Neural cell (in vitro differentiated cells): ENCODE measurements at regions not wholly inside any gene's neighbourhood (a gene's known extent, or its start where the extent isn't known, plus 50 kb on each side); places are given as distances from the start of the nearest gene placed in this dataset.

Experiments used
- H2AFZ ChIP-seq: fragments of 200-600, 300-800 bp; sonication (generic), shearing (Covaris generic); 2 replicates; pipeline ENCODE4 v1.6.0; 2014; ENCODE audit warnings: low read depth, mild to moderate bottlenecking, antibody characterized with exemption, low read length, moderate library complexity
- H3F3A ChIP-seq: fragments of 200-600 bp; shearing (Covaris generic); 2 replicates; pipeline ENCODE4 v1.6.1; 2016; ENCODE audit warnings: mild to moderate bottlenecking, moderate library complexity, mixed read lengths, antibody characterized with exemption, low read length; ENCODE audit not compliant: insufficient read depth, poor library complexity, severe bottlenecking
- H3K27ac ChIP-seq: fragments of 200-600, 300-800 bp; sonication (generic), shearing (Covaris generic); 2 replicates; pipeline ENCODE4 v1.5.1; 2014; ENCODE audit warnings: mild to moderate bottlenecking, low read length, moderate library complexity
- H3K27me3 ChIP-seq: fragments of 300-800, 200-600 bp; sonication (generic), shearing (Covaris generic); 2 replicates; pipeline ENCODE4 v1.6.0; 2014; ENCODE audit warnings: mild to moderate bottlenecking, low read depth, low read length, moderate library complexity; ENCODE audit not compliant: insufficient read depth
- H3K36me3 ChIP-seq: fragments of 300-800, 200-600 bp; sonication (generic), shearing (Covaris generic); 2 replicates; pipeline ENCODE4 v1.5.1; 2014; ENCODE audit warnings: mild to moderate bottlenecking, antibody characterized with exemption, low read length, moderate library complexity; ENCODE audit not compliant: insufficient read depth
- H3K4me2 ChIP-seq: fragments of 300-800, 200-600 bp; sonication (generic), shearing (Covaris generic); 2 replicates; pipeline ENCODE4 v1.6.0; 2014; ENCODE audit warnings: mild to moderate bottlenecking, low read length
- H3K4me3 ChIP-seq: fragments of 300-800, 200-600 bp; sonication (generic), shearing (Covaris generic); 2 replicates; pipeline ENCODE4 v1.5.1; 2014; ENCODE audit warnings: mild to moderate bottlenecking, low read length, moderate library complexity
- H3K79me2 ChIP-seq: fragments of 200-600 bp; shearing (Covaris generic); replicated peaks from 2 replicates; pipeline ENCODE4 v1.6.0; 2014; ENCODE audit warnings: mild to moderate bottlenecking, low read length, moderate library complexity; ENCODE audit not compliant: insufficient read depth
- H3K9ac ChIP-seq: fragments of 300-800, 200-600 bp; sonication (generic), shearing (Covaris generic); 2 replicates; pipeline ENCODE4 v1.6.1; 2016; ENCODE audit warnings: mild to moderate bottlenecking, low read length, mixed read lengths
- H3K9me2 ChIP-seq: fragments of 200-600 bp; shearing (Covaris generic); 2 replicates; pipeline ENCODE4 v1.6.1; 2016; ENCODE audit warnings: mild to moderate bottlenecking, low read length, mixed read lengths; ENCODE audit not compliant: insufficient read depth
- H3K9me3 ChIP-seq: fragments of 200-600, 300-800 bp; sonication (generic), shearing (Covaris generic); 2 replicates; pipeline ENCODE4 v1.6.1; 2016; ENCODE audit warnings: mild to moderate bottlenecking, mixed run types, low read length, moderate library complexity, mixed read lengths
- H4K20me1 ChIP-seq: fragments of 200-600 bp; shearing (Covaris generic); 2 replicates; pipeline ENCODE4 v1.6.1; 2016; ENCODE audit warnings: mild to moderate bottlenecking, mixed run types; ENCODE audit not compliant: insufficient read depth
- EP300 ChIP-seq: fragments of 450-650 bp; conservative IDR thresholded peaks from 2 replicates; pipeline ENCODE4 v1.6.1; 2014; ENCODE audit warnings: antibody characterized with exemption, mild to moderate bottlenecking, moderate library complexity; ENCODE audit not compliant: poor library complexity, severe bottlenecking
- EZH2 ChIP-seq: fragments of 200-600, 300-800 bp; shearing (Covaris generic), sonication (generic); IDR thresholded peaks from 2 replicates; pipeline ENCODE4 v1.6.1; 2014; ENCODE audit warnings: antibody characterized with exemption, low read length, borderline replicate concordance, mild to moderate bottlenecking; ENCODE audit not compliant: insufficient read depth, poor library complexity, severe bottlenecking
- MXI1 ChIP-seq: fragments of 450-650 bp; conservative IDR thresholded peaks from 2 replicates; pipeline ENCODE4 v1.6.1; 2014; ENCODE audit warnings: antibody characterized with exemption, mild to moderate bottlenecking; ENCODE audit not compliant: poor library complexity, severe bottlenecking
- POLR2AphosphoS5 ChIP-seq: IDR thresholded peaks from 2 replicates; pipeline ENCODE4 v1.6.1; 2012
- RAD21 ChIP-seq: fragments of 450-650 bp; conservative IDR thresholded peaks from 2 replicates; pipeline ENCODE4 v1.6.1; 2014; ENCODE audit warnings: antibody characterized with exemption, mild to moderate bottlenecking, moderate library complexity
- REST ChIP-seq: IDR thresholded peaks from 2 replicates; pipeline ENCODE4 v1.6.1; 2012; ENCODE audit warnings: borderline replicate concordance
- SMC3 ChIP-seq: fragments of 450-650 bp; conservative IDR thresholded peaks from 2 replicates; pipeline ENCODE4 v1.6.1; 2014; ENCODE audit warnings: antibody characterized with exemption, mild to moderate bottlenecking, moderate library complexity; ENCODE audit not compliant: poor library complexity
- TAF1 ChIP-seq: IDR thresholded peaks from 2 replicates; pipeline ENCODE4 v1.6.1; 2012; ENCODE audit warnings: low read depth
- TF ChIP-seq, protein P1 (sequence below): fragments of 450-650 bp; IDR thresholded peaks from 2 replicates; pipeline ENCODE4 v1.5.1; 2014; ENCODE audit warnings: antibody characterized with exemption, mild to moderate bottlenecking, moderate library complexity; ENCODE audit not compliant: poor library complexity, severe bottlenecking

DNA sequence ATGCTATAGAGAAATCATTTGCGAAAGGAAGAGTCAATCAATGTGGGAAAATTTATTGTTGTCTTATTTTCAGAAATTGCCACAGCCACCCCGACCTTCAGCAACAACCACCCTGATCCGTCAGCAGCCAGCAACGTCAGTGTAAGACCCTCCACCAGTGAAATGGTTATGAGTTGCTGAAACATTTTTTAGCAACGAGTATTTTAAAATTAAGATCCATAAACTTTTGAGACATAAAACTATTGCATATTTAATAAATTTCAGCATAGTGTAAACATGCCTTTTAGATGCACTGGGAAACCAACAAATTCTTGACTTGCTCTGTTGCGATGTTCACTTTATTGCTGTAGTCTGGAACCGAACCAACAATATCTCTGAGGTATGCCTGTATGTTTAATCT lies 887.9 kb downstream of the DCDC2C start:
- Histone ChIP-seq H3K27ac (no peak overlapping the region), H2AFZ (no peak overlapping the region), H3K36me3 (no peaks in the 10 kb centered on the region), H4K20me1 (no peaks in the 10 kb centered on the region), H3K9me2 (no peaks in the 10 kb centered on the region), H3K4me3 (no peak overlapping the region), H3K79me2 (no peaks in the 10 kb centered on the region), H3K27me3 (no peaks in the 10 kb centered on the region), H3K9me3 (no peaks in the 10 kb centered on the region), H3F3A (no peaks in the 10 kb centered on the region), H3K4me2 (no peak overlapping the region), H3K9ac (no peak overlapping the region)
- TF ChIP-seq, protein P1, sequence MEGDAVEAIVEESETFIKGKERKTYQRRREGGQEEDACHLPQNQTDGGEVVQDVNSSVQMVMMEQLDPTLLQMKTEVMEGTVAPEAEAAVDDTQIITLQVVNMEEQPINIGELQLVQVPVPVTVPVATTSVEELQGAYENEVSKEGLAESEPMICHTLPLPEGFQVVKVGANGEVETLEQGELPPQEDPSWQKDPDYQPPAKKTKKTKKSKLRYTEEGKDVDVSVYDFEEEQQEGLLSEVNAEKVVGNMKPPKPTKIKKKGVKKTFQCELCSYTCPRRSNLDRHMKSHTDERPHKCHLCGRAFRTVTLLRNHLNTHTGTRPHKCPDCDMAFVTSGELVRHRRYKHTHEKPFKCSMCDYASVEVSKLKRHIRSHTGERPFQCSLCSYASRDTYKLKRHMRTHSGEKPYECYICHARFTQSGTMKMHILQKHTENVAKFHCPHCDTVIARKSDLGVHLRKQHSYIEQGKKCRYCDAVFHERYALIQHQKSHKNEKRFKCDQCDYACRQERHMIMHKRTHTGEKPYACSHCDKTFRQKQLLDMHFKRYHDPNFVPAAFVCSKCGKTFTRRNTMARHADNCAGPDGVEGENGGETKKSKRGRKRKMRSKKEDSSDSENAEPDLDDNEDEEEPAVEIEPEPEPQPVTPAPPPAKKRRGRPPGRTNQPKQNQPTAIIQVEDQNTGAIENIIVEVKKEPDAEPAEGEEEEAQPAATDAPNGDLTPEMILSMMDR = no peak
- no peak for TF ChIP-seq SMC3

GRCh38 chr2:4597400-4597799 lies 894.0 kb downstream of the DCDC2C start:
- no peak overlapping the region for H3K4me2 ChIP-seq
- no peaks in the 10 kb centered on the region for H3F3A ChIP-seq
- H3K9me2 ChIP-seq = no peaks in the 10 kb centered on the region
- no peaks in the 10 kb centered on the region for H3K79me2 ChIP-seq
- no peaks in the 10 kb centered on the region for H3K36me3 ChIP-seq
- H3K27me3 ChIP-seq = no peaks in the 10 kb centered on the region
- H3K9me3 ChIP-seq = no peaks in the 10 kb centered on the region
- no peak overlapping the region for H3K9ac ChIP-seq
- H2AFZ ChIP-seq = no peak overlapping the region
- TF ChIP-seq RAD21 = no peak
- TF ChIP-seq POLR2AphosphoS5 = no peak
- no peak for TF ChIP-seq MXI1
- no peak for TF ChIP-seq EZH2
- no peak for TF ChIP-seq REST
- TF ChIP-seq EP300 = no peak
- TF ChIP-seq TAF1 = no peak
- no peak overlapping the region for H3K27ac ChIP-seq
- H4K20me1 ChIP-seq = no peaks in the 10 kb centered on the region
- no peak overlapping the region for H3K4me3 ChIP-seq

- no peaks in the 10 kb centered on the region for H4K20me1 ChIP-seq
- no peak overlapping the region for H3K27ac ChIP-seq
- no peaks in the 10 kb centered on the region for H3F3A ChIP-seq
- H3K4me2 ChIP-seq = no peak overlapping the region
- no peaks in the 10 kb centered on the region for H3K36me3 ChIP-seq
- H3K9ac ChIP-seq = no peak overlapping the region
- H2AFZ ChIP-seq = no peak overlapping the region
- no peaks in the 10 kb centered on the region for H3K79me2 ChIP-seq
- no peaks in the 10 kb centered on the region for H3K27me3 ChIP-seq
- H3K4me3 ChIP-seq = no peak overlapping the region
- TF ChIP-seq EZH2 (no peak), TAF1 (no peak), REST (no peak), SMC3 (no peak), POLR2AphosphoS5 (no peak), EP300 (no peak), MXI1 (no peak), RAD21 (no peak)
- TF ChIP-seq, protein P1 = no peak
- H3K9me2 ChIP-seq = no peaks in the 10 kb centered on the region
- no peaks in the 10 kb centered on the region for H3K9me3 ChIP-seq
Measured at GRCh38 chr2:4604767-4605166, 901.4 kb downstream of the DCDC2C start.
